ENCODE measurements at regions not wholly inside any gene's neighbourhood (a gene's known extent, or its start where the extent isn't known, plus 50 kb on each side); places are given as distances from the start of the nearest gene placed in this dataset.

- DNase-seq = no peak
- ATAC-seq = no peak
- Mint-ChIP-seq H3K27me3 (peaks cover 53% of the 10 kb centered on the region), H3K36me3 (ENCODE audit: low read depth) (peaks cover 4% of the 10 kb centered on the region), H3K27ac (no peak overlapping the region), H3K4me3 (no peak overlapping the region), H3K4me1 (peaks cover 4% of the 10 kb centered on the region)
- no peaks in the 10 kb centered on the region for H3K9me3 ChIP-seq (ENCODE audit: control insufficient read depth, low read length, poor library complexity, severe bottlenecking)
Observed at GRCh38 chr3:127489357-127489756, 101.2 kb downstream of the TPRA1 start.

- H3K4me1 Mint-ChIP-seq = peaks cover 4% of the 10 kb centered on the region
- DNase-seq (no peak), ATAC-seq (no peak)
- H3K9me3 ChIP-seq (ENCODE audit: control insufficient read depth, low read length, poor library complexity, severe bottlenecking) = no peaks in the 10 kb centered on the region
- no peak overlapping the region for H3K27ac Mint-ChIP-seq
- no peak overlapping the region for H3K4me3 Mint-ChIP-seq
- H3K27me3 Mint-ChIP-seq = peaks cover 59% of the 10 kb centered on the region
- peaks cover 4% of the 10 kb centered on the region for H3K36me3 Mint-ChIP-seq (ENCODE audit: low read depth)
Observed at GRCh38 chr3:127488740-127489139, 101.8 kb downstream of the TPRA1 start.

DNA sequence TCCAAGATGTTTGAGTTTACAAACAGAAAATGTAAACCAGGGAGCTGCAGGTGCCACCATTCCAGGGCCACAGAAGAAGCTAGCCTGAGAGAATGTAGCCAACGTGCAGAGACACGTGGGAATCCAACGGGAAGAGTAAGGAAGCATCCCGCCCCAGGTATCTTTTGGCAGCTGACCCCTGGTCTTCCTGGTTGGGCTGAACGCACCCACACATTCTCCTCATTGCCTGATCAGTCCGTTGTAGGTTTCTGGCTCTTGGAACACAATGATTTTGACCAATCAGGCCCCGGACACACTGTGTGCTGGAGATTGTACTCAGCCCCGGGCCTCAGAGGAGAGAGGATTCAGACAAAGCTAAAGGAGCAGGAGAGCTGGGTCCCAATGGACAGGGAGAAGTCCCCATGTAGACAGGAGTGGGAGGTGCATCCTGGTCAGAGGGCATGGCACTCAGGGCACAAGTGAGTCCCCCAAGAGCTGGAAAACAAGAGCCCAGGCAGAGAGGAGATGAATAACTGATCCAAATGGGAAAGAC is 102.3 kb downstream of the TPRA1 start:
- H3K27ac Mint-ChIP-seq = no peak overlapping the region
- no peak for ATAC-seq
- no peaks in the 10 kb centered on the region for H3K9me3 ChIP-seq (ENCODE audit: control insufficient read depth, low read length, poor library complexity, severe bottlenecking)
- peaks cover 7% of the 10 kb centered on the region for H3K4me1 Mint-ChIP-seq
- H3K4me3 Mint-ChIP-seq = no peak overlapping the region
- peaks cover 64% of the 10 kb centered on the region for H3K27me3 Mint-ChIP-seq
- no peak for DNase-seq
- H3K36me3 Mint-ChIP-seq (ENCODE audit: low read depth) = peaks cover 4% of the 10 kb centered on the region

- Mint-ChIP-seq H3K4me1 (peaks cover 9% of the 10 kb centered on the region), H3K4me3 (no peak overlapping the region), H3K27me3 (peaks cover 74% of the 10 kb centered on the region), H3K36me3 (ENCODE audit: low read depth) (peaks cover 4% of the 10 kb centered on the region), H3K27ac (no peak overlapping the region)
- ATAC-seq (no peak), DNase-seq (no peak)
- H3K9me3 ChIP-seq (ENCODE audit: control insufficient read depth, low read length, poor library complexity, severe bottlenecking) = no peaks in the 10 kb centered on the region
Observed at GRCh38 chr3:127487196-127487595, 103.3 kb downstream of the TPRA1 start.

- DNase-seq = no peak
- H3K4me3 Mint-ChIP-seq = no peak overlapping the region
- peaks cover 74% of the 10 kb centered on the region for H3K27me3 Mint-ChIP-seq
- no peak for ATAC-seq
- H3K27ac Mint-ChIP-seq = no peak overlapping the region
- no peaks in the 10 kb centered on the region for H3K9me3 ChIP-seq (ENCODE audit: control insufficient read depth, low read length, poor library complexity, severe bottlenecking)
- peaks cover 9% of the 10 kb centered on the region for H3K4me1 Mint-ChIP-seq
- peaks cover 4% of the 10 kb centered on the region for H3K36me3 Mint-ChIP-seq (ENCODE audit: low read depth)
Observed at GRCh38 chr3:127486321-127486944, 104.1 kb downstream of the TPRA1 start.

DNA sequence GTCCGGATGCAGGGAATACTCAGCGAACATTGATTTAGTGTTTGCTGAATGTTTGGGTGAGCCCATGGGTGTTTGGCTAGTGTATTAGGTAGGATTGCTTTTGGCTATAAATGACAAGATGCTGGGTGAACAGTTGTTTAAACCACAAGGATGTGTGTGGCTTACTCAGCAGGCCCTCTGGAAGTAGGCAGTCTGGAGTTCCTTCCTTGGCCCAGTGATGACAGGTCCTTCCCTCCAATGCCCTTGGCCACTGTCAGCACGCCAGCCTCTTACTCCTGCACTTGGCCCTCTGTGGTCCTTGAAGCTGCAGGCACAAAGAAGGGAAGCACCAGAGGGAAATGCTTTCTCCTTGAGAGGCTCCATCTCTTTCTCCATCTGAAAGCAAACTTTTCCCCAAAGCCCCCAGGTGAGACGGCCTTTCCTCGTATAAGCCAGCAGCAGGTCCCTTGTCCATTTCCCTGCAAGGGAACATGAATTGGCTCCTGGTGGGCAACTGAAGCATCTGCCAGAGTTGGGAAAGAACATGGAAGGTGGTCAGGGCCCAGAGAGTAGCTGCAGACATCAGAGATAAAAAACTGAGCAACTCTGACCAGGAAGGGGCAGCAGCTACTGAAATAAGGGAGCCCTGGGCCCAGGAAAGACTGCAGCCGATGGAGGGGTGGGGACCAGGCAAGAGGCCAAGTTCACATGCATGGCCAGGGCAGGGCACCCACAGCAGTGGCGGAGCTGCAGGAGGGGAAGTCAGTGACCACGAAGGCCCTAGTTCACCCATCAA is 105.0 kb downstream of the TPRA1 start:
- DNase-seq = no peak
- H3K36me3 Mint-ChIP-seq (ENCODE audit: low read depth) = peaks cover 4% of the 10 kb centered on the region
- no peak overlapping the region for H3K27ac Mint-ChIP-seq
- peaks cover 79% of the 10 kb centered on the region for H3K27me3 Mint-ChIP-seq
- H3K4me3 Mint-ChIP-seq = no peak overlapping the region
- H3K9me3 ChIP-seq (ENCODE audit: control insufficient read depth, low read length, poor library complexity, severe bottlenecking) = no peaks in the 10 kb centered on the region
- H3K4me1 Mint-ChIP-seq = peaks cover 9% of the 10 kb centered on the region
- no peak for ATAC-seq

DNA sequence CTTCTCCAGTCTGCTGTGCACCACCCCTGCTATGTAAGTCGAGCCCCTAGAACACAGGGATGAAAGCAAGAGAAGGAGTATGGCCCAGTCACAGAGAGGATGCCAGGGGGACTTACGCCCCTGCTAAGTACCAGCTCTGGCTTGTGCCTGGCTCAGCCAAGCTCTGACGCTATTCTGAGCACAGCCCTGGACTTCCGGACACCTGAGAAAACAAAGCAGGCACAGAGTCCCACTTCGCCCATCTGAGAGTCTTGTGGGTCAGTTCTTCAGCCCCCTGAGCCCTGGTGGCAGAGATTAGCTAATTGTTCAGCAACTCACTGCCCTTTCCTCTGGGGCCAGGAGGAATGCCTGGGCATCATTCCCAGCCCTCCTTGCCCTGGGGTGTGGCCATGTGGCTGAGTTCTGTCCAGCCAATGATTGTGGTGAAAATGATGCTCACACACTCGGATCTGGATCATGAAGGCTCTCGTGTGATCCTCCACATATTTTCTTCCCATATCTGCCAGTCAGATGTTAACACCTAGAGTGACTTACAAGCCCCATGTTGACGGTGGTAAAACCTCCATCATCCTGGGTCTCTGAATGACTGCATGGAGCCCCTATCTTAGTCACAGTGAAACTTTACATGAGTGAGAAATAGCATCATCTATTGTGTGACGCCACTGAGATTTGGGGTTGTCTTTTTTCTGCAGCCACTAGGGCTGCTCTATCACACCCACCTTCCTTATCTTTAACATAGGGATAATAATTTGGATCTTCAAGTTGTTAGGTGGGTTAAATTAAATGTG is 105.7 kb downstream of the TPRA1 start:
- ATAC-seq (no peak), DNase-seq (no peak)
- Mint-ChIP-seq H3K36me3 (ENCODE audit: low read depth) (peaks cover 4% of the 10 kb centered on the region), H3K27ac (no peak overlapping the region), H3K4me3 (no peak overlapping the region), H3K27me3 (peaks cover 85% of the 10 kb centered on the region), H3K4me1 (peaks cover 9% of the 10 kb centered on the region)
- H3K9me3 ChIP-seq (ENCODE audit: control insufficient read depth, low read length, poor library complexity, severe bottlenecking) = no peaks in the 10 kb centered on the region

DNA sequence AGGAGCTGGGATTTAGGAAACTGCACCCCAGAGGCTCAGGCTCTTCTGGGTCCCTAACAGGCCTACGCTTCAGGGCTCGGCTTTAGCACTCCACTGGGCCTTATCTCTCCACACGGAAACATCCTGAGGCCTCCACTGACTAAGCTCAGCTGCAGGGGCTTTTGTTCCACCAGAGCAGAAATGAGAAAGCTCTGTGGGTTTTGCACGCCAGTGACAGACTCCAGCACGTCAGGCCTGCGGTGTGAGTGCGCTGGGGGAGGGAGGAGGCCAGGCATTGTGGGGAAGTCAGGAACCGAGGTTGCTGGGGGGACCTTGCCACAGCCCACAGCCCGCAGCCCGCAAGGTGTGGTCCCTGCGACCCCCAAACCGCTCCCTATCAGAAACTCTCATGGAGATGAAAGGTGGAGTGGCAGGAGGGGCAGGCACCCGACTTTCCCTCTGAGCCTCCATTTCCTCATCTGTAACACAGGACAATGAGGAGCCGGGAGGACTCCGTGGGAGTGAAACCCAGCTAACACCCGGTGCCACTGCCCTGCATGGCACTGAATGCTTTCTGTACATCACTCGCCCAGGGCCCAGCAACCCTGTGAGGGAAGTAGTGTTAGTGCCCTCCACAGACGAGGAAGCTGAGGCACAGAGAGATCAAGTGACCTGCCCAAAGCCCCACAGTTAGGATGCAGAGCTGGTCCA is 106.5 kb downstream of the TPRA1 start:
- H3K4me1 Mint-ChIP-seq = peaks cover 9% of the 10 kb centered on the region
- H3K27me3 Mint-ChIP-seq = peaks cover 83% of the 10 kb centered on the region
- DNase-seq (no peak), ATAC-seq (no peak)
- no peaks in the 10 kb centered on the region for H3K9me3 ChIP-seq (ENCODE audit: control insufficient read depth, low read length, poor library complexity, severe bottlenecking)
- H3K4me3 Mint-ChIP-seq = no peak overlapping the region
- H3K36me3 Mint-ChIP-seq (ENCODE audit: low read depth) = peaks cover 4% of the 10 kb centered on the region
- no peak overlapping the region for H3K27ac Mint-ChIP-seq

DNA sequence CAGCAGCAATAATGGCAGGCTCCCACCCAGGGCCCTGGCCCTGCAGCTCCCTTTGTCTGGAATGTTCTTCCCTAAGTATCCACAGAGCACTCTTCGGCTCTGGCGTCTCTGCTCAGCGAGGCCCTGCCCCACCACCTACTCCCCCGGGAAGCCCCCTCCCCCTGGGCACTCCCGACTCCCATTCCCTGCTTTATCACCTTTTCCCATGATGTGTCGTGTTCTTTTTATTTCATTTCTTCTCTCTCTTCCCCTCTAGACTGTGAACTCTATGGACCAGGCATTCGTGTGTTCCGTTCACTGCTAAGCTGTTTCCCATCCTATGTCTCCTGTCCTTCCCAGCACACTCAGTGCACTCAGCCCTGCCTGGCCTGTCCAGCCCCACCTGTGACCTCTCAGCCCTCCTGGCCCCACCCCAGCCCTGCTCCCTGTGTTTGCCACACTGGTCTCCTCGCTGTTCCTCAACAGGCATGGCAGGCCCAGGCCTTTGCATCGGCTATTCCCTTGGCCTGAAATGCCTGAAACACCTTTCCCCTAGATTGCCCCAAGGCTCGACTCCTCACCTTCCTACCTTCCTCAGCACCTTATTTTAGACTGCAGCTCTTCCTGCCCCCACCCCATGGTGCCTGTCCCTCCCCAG is 107.4 kb downstream of the TPRA1 start:
- DNase-seq = no peak
- H3K9me3 ChIP-seq (ENCODE audit: control insufficient read depth, low read length, poor library complexity, severe bottlenecking) = no peaks in the 10 kb centered on the region

GRCh38 chr3:127482216-127483004 is 108.1 kb downstream of the TPRA1 start:
- ATAC-seq = no peak

More for the DNA sequence above, 107.4 kb downstream of the TPRA1 start:
- no peak for ATAC-seq
- peaks cover 9% of the 10 kb centered on the region for H3K4me1 Mint-ChIP-seq
- peaks cover 78% of the 10 kb centered on the region for H3K27me3 Mint-ChIP-seq
- H3K4me3 Mint-ChIP-seq = no peak overlapping the region
- H3K36me3 Mint-ChIP-seq (ENCODE audit: low read depth) = peaks cover 4% of the 10 kb centered on the region
- H3K27ac Mint-ChIP-seq = no peak overlapping the region

GRCh38 chr3:127480196-127480954 is 110.2 kb downstream of the TPRA1 start:
- no peaks in the 10 kb centered on the region for H3K9me3 ChIP-seq (ENCODE audit: control insufficient read depth, low read length, poor library complexity, severe bottlenecking)
- peaks cover 72% of the 10 kb centered on the region for H3K27me3 Mint-ChIP-seq
- ATAC-seq (no peak), DNase-seq (peak in 1 of 3 donors; percentile 3)
- no peak overlapping the region for H3K27ac Mint-ChIP-seq
- peaks cover 9% of the 10 kb centered on the region for H3K4me1 Mint-ChIP-seq
- H3K36me3 Mint-ChIP-seq (ENCODE audit: low read depth) = peaks cover 2% of the 10 kb centered on the region
- H3K4me3 Mint-ChIP-seq = no peak overlapping the region

More at GRCh38 chr3:127482216-127483004, 108.1 kb downstream of the TPRA1 start:
- peaks cover 77% of the 10 kb centered on the region for H3K27me3 Mint-ChIP-seq
- no peak overlapping the region for H3K27ac Mint-ChIP-seq
- no peak overlapping the region for H3K4me3 Mint-ChIP-seq
- peaks cover 9% of the 10 kb centered on the region for H3K4me1 Mint-ChIP-seq
- peaks cover 4% of the 10 kb centered on the region for H3K36me3 Mint-ChIP-seq (ENCODE audit: low read depth)
- no peaks in the 10 kb centered on the region for H3K9me3 ChIP-seq (ENCODE audit: control insufficient read depth, low read length, poor library complexity, severe bottlenecking)
- no peak for DNase-seq
